Panc1 (cell line): ENCODE measurements at regions not wholly inside any gene's neighbourhood (a gene's known extent, or its start where the extent isn't known, plus 50 kb on each side); places are given as distances from the start of the nearest gene placed in this dataset.

Source experiments
- ATAC-seq: fragments of 200-7000 bp; cut with Tn5 transposase; 2 replicates; pipeline ENCODE4 v1.9.1; 2020; ENCODE audit warnings: mild to moderate bottlenecking, moderate library complexity
- BruUV-seq: library from RNA; stranded (reverse); fragments of 400-500 nt; replicated peaks from 2 replicates; lab custom pipeline; 2021; lab: Mats Ljungman, UMichigan
- CTCF ChIA-PET: fragments of 300-600 bp; sonication (Branson Sonifier 250); formaldehyde crosslinking; loops from one replicate; lab custom pipeline; 2022; ENCODE audit warnings: antibody characterized with exemption; lab: Charles Lee
- POLR2A ChIA-PET: fragments of 300-600 bp; sonication (Branson Sonifier 250); formaldehyde crosslinking; loops from one replicate; lab custom pipeline; 2022; ENCODE audit warnings: antibody characterized with exemption; lab: Charles Lee
- DNase-seq: peaks from one replicate; pipeline ENCODE4 v3.0.0-alpha.2; 2010; ENCODE audit warnings: low read depth, low spot score
- H3K27ac ChIP-seq: 2 replicates; pipeline ENCODE4 v1.5.1; 2011; ENCODE audit warnings: mild to moderate bottlenecking, low read length, inconsistent platforms
- H3K27me3 ChIP-seq: fragments of 200-500 bp; sonication (Bioruptor generic); 2 replicates; pipeline ENCODE4 v1.6.0; 2014; ENCODE audit warnings: low read length, inconsistent platforms; ENCODE audit not compliant: control insufficient read depth, insufficient read depth
- H3K36me3 ChIP-seq: fragments of 200-500 bp; sonication (Bioruptor generic); 2 replicates; pipeline ENCODE4 v1.5.1; 2014; ENCODE audit warnings: inconsistent platforms, mild to moderate bottlenecking, low read length, moderate library complexity; ENCODE audit not compliant: control insufficient read depth, insufficient read depth
- H3K4me1 ChIP-seq: 2 replicates; pipeline ENCODE4 v1.5.1; 2011; ENCODE audit warnings: inconsistent platforms, mild to moderate bottlenecking, low read length, moderate library complexity; ENCODE audit not compliant: control insufficient read depth, insufficient read depth
- H3K4me3 ChIP-seq, 2 experiments: 2 replicates each; pipeline ENCODE4 v1.5.1; 2011 to 2012; ENCODE audit warnings: low read depth in 2 of 2, low read length in 2 of 2, mild to moderate bottlenecking in 2 of 2, inconsistent platforms in 1 of 2, moderate library complexity in 1 of 2
- H3K9me3 ChIP-seq: fragments of 200-500 bp; sonication (Bioruptor generic); 2 replicates; pipeline ENCODE4 v1.5.1; 2014; ENCODE audit warnings: low read depth, mild to moderate bottlenecking, inconsistent platforms, low read length, moderate library complexity; ENCODE audit not compliant: control insufficient read depth, insufficient read depth
- POLR2AphosphoS5 ChIP-seq: IDR thresholded peaks from 2 replicates; pipeline ENCODE4 v1.6.1; 2012; ENCODE audit warnings: mild to moderate bottlenecking, low read depth, low read length, moderate library complexity
- SIN3A ChIP-seq: IDR thresholded peaks from 2 replicates; pipeline ENCODE4 v1.6.1; 2012; ENCODE audit warnings: low read depth, mild to moderate bottlenecking, low read length, moderate library complexity, borderline replicate concordance; ENCODE audit not compliant: insufficient read depth
- TCF7L2 ChIP-seq: IDR thresholded peaks from 2 replicates; pipeline ENCODE4 v1.6.1; 2011; ENCODE audit warnings: mild to moderate bottlenecking, low read depth, low read length, inconsistent platforms
- in situ Hi-C: cut with HindIII; loops from 2 replicates; pipeline ENCODE4 v1.10.0; 2016; ENCODE audit warnings: low sequenced_read_pairs, low pct_unique_long_range_greater_than_20kb
- intact Hi-C: fragments of 100-400 bp; cut with micrococcal nuclease; formaldehyde crosslinking; loops from one replicate; pipeline ENCODE4 v1.10.0; 2022; ENCODE audit not compliant: unreplicated experiment
- TF ChIP-seq, protein P1 (sequence below): fragments of 450-650 bp; IDR thresholded peaks from 2 replicates; pipeline ENCODE4 v1.5.1; 2017; ENCODE audit warnings: mild to moderate bottlenecking
- TF ChIP-seq, protein P2 (sequence below), 2 experiments: IDR thresholded peaks; 2 replicates each; pipeline ENCODE4 v1.6.1; 2011 to 2012; ENCODE audit warnings: low read depth in 2 of 2, control low read depth in 1 of 2, low read length in 1 of 2, mild to moderate bottlenecking in 1 of 2, moderate library complexity in 1 of 2; ENCODE audit not compliant: insufficient read depth in 1 of 2

DNA sequence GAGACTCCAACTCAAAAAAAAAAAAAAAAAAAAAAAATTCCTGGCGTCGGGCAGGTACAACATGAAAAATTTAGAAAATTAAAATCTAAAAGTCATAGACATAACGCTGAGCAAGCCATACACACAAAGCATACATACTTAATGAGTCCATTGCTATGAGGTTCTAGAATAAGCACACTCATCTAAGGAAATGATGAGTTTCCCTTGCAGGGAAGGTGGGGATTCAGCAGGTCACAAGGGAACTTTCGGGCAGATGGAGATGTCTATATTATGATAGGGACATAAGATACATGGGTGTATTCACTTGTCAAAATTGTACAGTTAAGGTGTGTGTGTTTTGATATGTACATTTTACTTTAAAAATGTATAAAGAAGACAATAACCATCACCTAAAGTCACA, 120.2 kb upstream of the LIPC start:
- in situ Hi-C loops (no loop called here), intact Hi-C loops (no loop called here)
- no peak overlapping the region for H3K4me3 ChIP-seq
- DNase-seq (no peak), ATAC-seq (no peak)
- ChIA-PET CTCF (no interaction called here), POLR2A (no interaction called here)
- no peaks in the 10 kb centered on the region for H3K4me1 ChIP-seq
- no peaks in the 10 kb centered on the region for H3K9me3 ChIP-seq
- H3K27me3 ChIP-seq, result no peaks in the 10 kb centered on the region
- no peaks in the 10 kb centered on the region for H3K36me3 ChIP-seq
- TF ChIP-seq SIN3A (no peak), TCF7L2 (no peak), POLR2AphosphoS5 (no peak)
- TF ChIP-seq, protein P1, sequence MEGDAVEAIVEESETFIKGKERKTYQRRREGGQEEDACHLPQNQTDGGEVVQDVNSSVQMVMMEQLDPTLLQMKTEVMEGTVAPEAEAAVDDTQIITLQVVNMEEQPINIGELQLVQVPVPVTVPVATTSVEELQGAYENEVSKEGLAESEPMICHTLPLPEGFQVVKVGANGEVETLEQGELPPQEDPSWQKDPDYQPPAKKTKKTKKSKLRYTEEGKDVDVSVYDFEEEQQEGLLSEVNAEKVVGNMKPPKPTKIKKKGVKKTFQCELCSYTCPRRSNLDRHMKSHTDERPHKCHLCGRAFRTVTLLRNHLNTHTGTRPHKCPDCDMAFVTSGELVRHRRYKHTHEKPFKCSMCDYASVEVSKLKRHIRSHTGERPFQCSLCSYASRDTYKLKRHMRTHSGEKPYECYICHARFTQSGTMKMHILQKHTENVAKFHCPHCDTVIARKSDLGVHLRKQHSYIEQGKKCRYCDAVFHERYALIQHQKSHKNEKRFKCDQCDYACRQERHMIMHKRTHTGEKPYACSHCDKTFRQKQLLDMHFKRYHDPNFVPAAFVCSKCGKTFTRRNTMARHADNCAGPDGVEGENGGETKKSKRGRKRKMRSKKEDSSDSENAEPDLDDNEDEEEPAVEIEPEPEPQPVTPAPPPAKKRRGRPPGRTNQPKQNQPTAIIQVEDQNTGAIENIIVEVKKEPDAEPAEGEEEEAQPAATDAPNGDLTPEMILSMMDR, result no peak
- TF ChIP-seq, protein P2, sequence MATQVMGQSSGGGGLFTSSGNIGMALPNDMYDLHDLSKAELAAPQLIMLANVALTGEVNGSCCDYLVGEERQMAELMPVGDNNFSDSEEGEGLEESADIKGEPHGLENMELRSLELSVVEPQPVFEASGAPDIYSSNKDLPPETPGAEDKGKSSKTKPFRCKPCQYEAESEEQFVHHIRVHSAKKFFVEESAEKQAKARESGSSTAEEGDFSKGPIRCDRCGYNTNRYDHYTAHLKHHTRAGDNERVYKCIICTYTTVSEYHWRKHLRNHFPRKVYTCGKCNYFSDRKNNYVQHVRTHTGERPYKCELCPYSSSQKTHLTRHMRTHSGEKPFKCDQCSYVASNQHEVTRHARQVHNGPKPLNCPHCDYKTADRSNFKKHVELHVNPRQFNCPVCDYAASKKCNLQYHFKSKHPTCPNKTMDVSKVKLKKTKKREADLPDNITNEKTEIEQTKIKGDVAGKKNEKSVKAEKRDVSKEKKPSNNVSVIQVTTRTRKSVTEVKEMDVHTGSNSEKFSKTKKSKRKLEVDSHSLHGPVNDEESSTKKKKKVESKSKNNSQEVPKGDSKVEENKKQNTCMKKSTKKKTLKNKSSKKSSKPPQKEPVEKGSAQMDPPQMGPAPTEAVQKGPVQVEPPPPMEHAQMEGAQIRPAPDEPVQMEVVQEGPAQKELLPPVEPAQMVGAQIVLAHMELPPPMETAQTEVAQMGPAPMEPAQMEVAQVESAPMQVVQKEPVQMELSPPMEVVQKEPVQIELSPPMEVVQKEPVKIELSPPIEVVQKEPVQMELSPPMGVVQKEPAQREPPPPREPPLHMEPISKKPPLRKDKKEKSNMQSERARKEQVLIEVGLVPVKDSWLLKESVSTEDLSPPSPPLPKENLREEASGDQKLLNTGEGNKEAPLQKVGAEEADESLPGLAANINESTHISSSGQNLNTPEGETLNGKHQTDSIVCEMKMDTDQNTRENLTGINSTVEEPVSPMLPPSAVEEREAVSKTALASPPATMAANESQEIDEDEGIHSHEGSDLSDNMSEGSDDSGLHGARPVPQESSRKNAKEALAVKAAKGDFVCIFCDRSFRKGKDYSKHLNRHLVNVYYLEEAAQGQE (IDR thresholded peaks at IDR 0.05; ENCODE audit: insufficient read depth in 1 of 2, low read depth in 2 of 2, low read length in 1 of 2), result no peak
- no TSS peak for BruUV-seq
- no peak overlapping the region for H3K27ac ChIP-seq

DNA sequence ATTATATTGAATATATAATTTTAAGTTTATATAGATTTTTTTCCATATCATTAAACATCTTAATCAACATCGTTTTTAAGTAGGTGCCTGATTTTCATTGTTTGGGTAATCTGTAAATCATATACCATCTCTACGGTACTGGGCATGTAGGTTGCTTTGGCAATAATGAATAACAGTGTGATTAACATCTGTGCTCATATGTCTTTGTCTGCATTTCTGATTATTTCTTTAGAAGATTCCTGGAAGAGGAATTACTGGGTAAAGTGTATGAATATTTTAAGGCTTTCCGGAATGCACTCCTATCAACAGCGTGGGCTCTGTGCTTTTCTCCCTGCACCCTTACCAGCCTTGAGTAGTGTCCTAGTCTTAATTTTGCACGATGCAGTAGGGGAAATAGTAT, 119.8 kb upstream of the LIPC start:
- in situ Hi-C loops, result no loop called here
- CTCF ChIA-PET, result no interaction called here
- no TSS peak for BruUV-seq

More for the DNA sequence above, 119.8 kb upstream of the LIPC start:
- no peak for ATAC-seq
- no peaks in the 10 kb centered on the region for H3K4me1 ChIP-seq
- H3K9me3 ChIP-seq, result no peaks in the 10 kb centered on the region
- no peak overlapping the region for H3K4me3 ChIP-seq
- POLR2A ChIA-PET, result no interaction called here
- no peak overlapping the region for H3K27ac ChIP-seq
- no peaks in the 10 kb centered on the region for H3K36me3 ChIP-seq
- intact Hi-C loops, result no loop called here
- TF ChIP-seq, protein P1, result no peak
- TF ChIP-seq SIN3A (no peak), POLR2AphosphoS5 (no peak), TCF7L2 (no peak)
- TF ChIP-seq, protein P2 (IDR thresholded peaks at IDR 0.05; ENCODE audit: insufficient read depth in 1 of 2, low read depth in 2 of 2, low read length in 1 of 2), result no peak
- no peak for DNase-seq
- H3K27me3 ChIP-seq, result no peaks in the 10 kb centered on the region
